Right lobe of liver (tissue), 4 donors: ENCODE measurements at regions not wholly inside any gene's neighbourhood (a gene's known extent, or its start where the extent isn't known, plus 50 kb on each side); places are given as distances from the start of the nearest gene placed in this dataset.

Experiments
- POLR2A ChIP-seq: fragments of 450-650 bp; IDR thresholded peaks from one replicate; pipeline ENCODE4 v1.6.1; 2017; ENCODE audit warnings: antibody characterized with exemption, mild to moderate bottlenecking
- TF ChIP-seq, protein P1 (sequence below), 4 donors: fragments of 200-600 bp in 3 of 4; fragments of 450-650 bp in 1 of 4; IDR thresholded peaks; one replicate each; pipeline versions ENCODE4 v1.5.1 to v1.8.0; 2016 to 2022; ENCODE audit warnings: antibody characterized with exemption in 4 of 4, mild to moderate bottlenecking in 2 of 4
- donor health status: DM: no; HTN: no; CAD: no.
- donor health status: DM: no; HTN: no; CAD: no.
- donor health status: DM: no; HTN: yes; CAD: no.

- TF ChIP-seq, protein P1, sequence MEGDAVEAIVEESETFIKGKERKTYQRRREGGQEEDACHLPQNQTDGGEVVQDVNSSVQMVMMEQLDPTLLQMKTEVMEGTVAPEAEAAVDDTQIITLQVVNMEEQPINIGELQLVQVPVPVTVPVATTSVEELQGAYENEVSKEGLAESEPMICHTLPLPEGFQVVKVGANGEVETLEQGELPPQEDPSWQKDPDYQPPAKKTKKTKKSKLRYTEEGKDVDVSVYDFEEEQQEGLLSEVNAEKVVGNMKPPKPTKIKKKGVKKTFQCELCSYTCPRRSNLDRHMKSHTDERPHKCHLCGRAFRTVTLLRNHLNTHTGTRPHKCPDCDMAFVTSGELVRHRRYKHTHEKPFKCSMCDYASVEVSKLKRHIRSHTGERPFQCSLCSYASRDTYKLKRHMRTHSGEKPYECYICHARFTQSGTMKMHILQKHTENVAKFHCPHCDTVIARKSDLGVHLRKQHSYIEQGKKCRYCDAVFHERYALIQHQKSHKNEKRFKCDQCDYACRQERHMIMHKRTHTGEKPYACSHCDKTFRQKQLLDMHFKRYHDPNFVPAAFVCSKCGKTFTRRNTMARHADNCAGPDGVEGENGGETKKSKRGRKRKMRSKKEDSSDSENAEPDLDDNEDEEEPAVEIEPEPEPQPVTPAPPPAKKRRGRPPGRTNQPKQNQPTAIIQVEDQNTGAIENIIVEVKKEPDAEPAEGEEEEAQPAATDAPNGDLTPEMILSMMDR (IDR thresholded peaks at IDR 0.05): no peak
- TF ChIP-seq POLR2A: no peak
These were observed 58.3 kb upstream of the RASGRP1 start for GRCh38 chr15:38622908-38623307.
